T-cell (primary cell): ENCODE measurements at regions not wholly inside any gene's neighbourhood (a gene's known extent, or its start where the extent isn't known, plus 50 kb on each side); places are given as distances from the start of the nearest gene placed in this dataset.

ENCODE experiments used
- ATAC-seq, 4 experiments: fragments of 200-7000 bp in 3 of 4; fragments of 150-1000 bp in 1 of 4; cut with Tn5 transposase; replicated peaks in 1 of 4; 1 replicate in 3 of 4; 2 replicates in 1 of 4; pipeline ENCODE4 v1.10.0; 2021; ENCODE audit warnings: moderate library complexity in 3 of 4, mild to moderate bottlenecking in 2 of 4, moderate number of reproducible peaks in 1 of 4
- CTCF ChIA-PET, 2 donors: fragments of 300-600 bp; sonication (Branson Sonifier 250); formaldehyde crosslinking; loops; one replicate each; lab custom pipeline; 2022; ENCODE audit warnings: antibody characterized with exemption in 2 of 2; lab: Charles Lee
- POLR2A ChIA-PET, 2 donors: fragments of 300-600 bp; sonication (Branson Sonifier 250); formaldehyde crosslinking; loops; one replicate each; lab custom pipeline; 2022; ENCODE audit warnings: antibody characterized with exemption in 2 of 2; lab: Charles Lee
- DNase-seq, 35 experiments: peaks; one replicate each; pipeline versions ENCODE4 v3.0.0 to v3.0.0-alpha.2; 2013 to 2023
- H3K27ac ChIP-seq: one replicate; pipeline ENCODE4 v1.5.1; 2013; ENCODE audit warnings: low read length
- H3K27me3 ChIP-seq, 2 experiments: replicated peaks in 1 of 2; 1 replicate in 1 of 2; 2 replicates in 1 of 2; pipeline versions ENCODE4 v1.6.1 to v1.7.0; 2013; ENCODE audit warnings: low read length in 1 of 2, mixed read lengths in 1 of 2; ENCODE audit not compliant: control insufficient read depth in 2 of 2, insufficient read depth in 2 of 2; ENCODE audit errors: extremely low read depth in 1 of 2
- H3K36me3 ChIP-seq, 2 donors: 1 replicate in 1 of 2; 2 replicates in 1 of 2; pipeline versions ENCODE4 v1.6.1 to v1.7.0; 2013; ENCODE audit warnings: low read length in 1 of 2; ENCODE audit not compliant: control insufficient read depth in 2 of 2, insufficient read depth in 1 of 2; ENCODE audit errors: extremely low read depth in 1 of 2
- H3K4me1 ChIP-seq, 2 experiments: 1 replicate in 1 of 2; 2 replicates in 1 of 2; pipeline versions ENCODE4 v1.6.1 to v1.7.0; 2013; ENCODE audit warnings: low read length in 2 of 2, mixed read lengths in 1 of 2; ENCODE audit not compliant: insufficient read depth in 2 of 2, control insufficient read depth in 1 of 2; ENCODE audit errors: extremely low read depth in 1 of 2
- H3K4me3 ChIP-seq, 2 donors: 1 replicate in 1 of 2; 2 replicates in 1 of 2; pipeline versions ENCODE4 v1.5.1 to v1.7.0; 2013; ENCODE audit warnings: mild to moderate bottlenecking in 2 of 2, low read length in 1 of 2, moderate library complexity in 1 of 2; ENCODE audit not compliant: control insufficient read depth in 1 of 2; ENCODE audit errors: extremely low read depth in 1 of 2
- H3K9me3 ChIP-seq: 2 replicates; pipeline ENCODE4 v1.7.0; 2013
- H3K27ac Mint-ChIP-seq, 2 donors: one replicate each; pipeline ENCODE4 v1.8.0; 2020 to 2021; ENCODE audit warnings: mild to moderate bottlenecking in 2 of 2, mixed read lengths in 2 of 2
- H3K27me3 Mint-ChIP-seq, 2 donors: one replicate each; pipeline ENCODE4 v1.8.0; 2021 to 2022; ENCODE audit warnings: mixed read lengths in 2 of 2
- H3K36me3 Mint-ChIP-seq: one replicate; pipeline ENCODE4 v1.8.0; 2021; ENCODE audit warnings: mixed read lengths
- H3K4me1 Mint-ChIP-seq, 3 donors: one replicate each; pipeline ENCODE4 v1.8.0; 2020 to 2022; ENCODE audit warnings: mixed read lengths in 3 of 3, mild to moderate bottlenecking in 1 of 3
- H3K4me3 Mint-ChIP-seq, 3 donors: one replicate each; pipeline ENCODE4 v1.8.0; 2020 to 2022; ENCODE audit warnings: mild to moderate bottlenecking in 3 of 3, mixed read lengths in 3 of 3, moderate library complexity in 3 of 3
- H3K9me3 Mint-ChIP-seq, 3 donors: one replicate each; pipeline ENCODE4 v1.8.0; 2020 to 2022; ENCODE audit warnings: mixed read lengths in 3 of 3
- WGBS: methylation state at CpG from one replicate; pipeline ENCODE4 v1.1.5; 2013; ENCODE audit warnings: missing lambda C conversion rate; ENCODE audit not compliant: insufficient coverage; 5-methylcytosine and 5-hydroxymethylcytosine counted together

- H3K36me3 ChIP-seq: no peaks in the 10 kb centered on the region
- ChIA-PET POLR2A (no interaction called here), CTCF (no interaction called here)
- ATAC-seq: no peak
- Mint-ChIP-seq H3K4me3 (no peak overlapping the region), H3K36me3 (no peaks in the 10 kb centered on the region), H3K27me3 (no peaks in the 10 kb centered on the region), H3K9me3 (peaks cover 3 to 13% (median 9%) of the 10 kb centered on the region in 3 donors), H3K27ac (no peak overlapping the region), H3K4me1 (no peaks in the 10 kb centered on the region)
- H3K4me1 ChIP-seq: no peaks in the 10 kb centered on the region
- no peaks in the 10 kb centered on the region for H3K27me3 ChIP-seq
- no peak for DNase-seq
- 100% methylated on average over 1 of the region's 4 CpGs for WGBS
- no peaks in the 10 kb centered on the region for H3K9me3 ChIP-seq
- H3K4me3 ChIP-seq: no peak overlapping the region
- no peak overlapping the region for H3K27ac ChIP-seq
Observed at GRCh38 chr12:97616946-97617345, 154.3 kb downstream of the RMST start.

GRCh38 chr12:97628962-97629361, 166.4 kb downstream of the RMST start:
- DNase-seq: no peak
- no peak for ATAC-seq
- Mint-ChIP-seq H3K9me3 (no peaks in the 10 kb centered on the region), H3K36me3 (no peaks in the 10 kb centered on the region), H3K27ac (no peak overlapping the region), H3K4me3 (no peak overlapping the region), H3K4me1 (no peaks in the 10 kb centered on the region), H3K27me3 (no peaks in the 10 kb centered on the region)
- Histone ChIP-seq H3K27me3 (no peaks in the 10 kb centered on the region), H3K4me1 (no peaks in the 10 kb centered on the region), H3K9me3 (no peaks in the 10 kb centered on the region), H3K36me3 (no peaks in the 10 kb centered on the region), H3K27ac (no peak overlapping the region), H3K4me3 (no peak overlapping the region)
- POLR2A ChIA-PET: interaction anchor here in 1 of 2 donors (0.6 kb wide), 1 partner anchor 10 kb away, joined by 6 read pairs; no protein-coding TSS in a partner anchor
- CTCF ChIA-PET: no interaction called here

GRCh38 chr12:97629382-97629781, 166.8 kb downstream of the RMST start:
- no peak overlapping the region for H3K27ac Mint-ChIP-seq
- H3K27me3 Mint-ChIP-seq: no peaks in the 10 kb centered on the region
- ChIA-PET POLR2A (no interaction called here), CTCF (no interaction called here)
- H3K9me3 Mint-ChIP-seq: no peaks in the 10 kb centered on the region
- DNase-seq (no peak), ATAC-seq (no peak)
- no peak overlapping the region for H3K4me3 ChIP-seq
- H3K9me3 ChIP-seq: no peaks in the 10 kb centered on the region
- H3K4me3 Mint-ChIP-seq: no peak overlapping the region
- no peak overlapping the region for H3K27ac ChIP-seq
- no peaks in the 10 kb centered on the region for H3K36me3 Mint-ChIP-seq
- no peaks in the 10 kb centered on the region for H3K4me1 Mint-ChIP-seq
- H3K4me1 ChIP-seq: no peaks in the 10 kb centered on the region
- no peaks in the 10 kb centered on the region for H3K27me3 ChIP-seq
- no peaks in the 10 kb centered on the region for H3K36me3 ChIP-seq

GRCh38 chr12:97630356-97630755, 167.8 kb downstream of the RMST start:
- H3K4me3 Mint-ChIP-seq: no peak overlapping the region
- no CpG with 5 or more reads among the region's 2 CpGs for WGBS
- no peaks in the 10 kb centered on the region for H3K27me3 ChIP-seq
- no peaks in the 10 kb centered on the region for H3K9me3 Mint-ChIP-seq
- ATAC-seq (no peak), DNase-seq (no peak)
- H3K27ac Mint-ChIP-seq: no peak overlapping the region
- H3K4me3 ChIP-seq: no peak overlapping the region
- no peaks in the 10 kb centered on the region for H3K4me1 Mint-ChIP-seq
- no peaks in the 10 kb centered on the region for H3K27me3 Mint-ChIP-seq
- H3K36me3 ChIP-seq: no peaks in the 10 kb centered on the region
- H3K27ac ChIP-seq: no peak overlapping the region
- H3K9me3 ChIP-seq: no peaks in the 10 kb centered on the region
- no peaks in the 10 kb centered on the region for H3K4me1 ChIP-seq
- no peaks in the 10 kb centered on the region for H3K36me3 Mint-ChIP-seq
- ChIA-PET POLR2A (no interaction called here), CTCF (no interaction called here)

GRCh38 chr12:97630875-97631274, 168.3 kb downstream of the RMST start:
- CTCF ChIA-PET: no interaction called here
- no peaks in the 10 kb centered on the region for H3K27me3 ChIP-seq
- Mint-ChIP-seq H3K36me3 (no peaks in the 10 kb centered on the region), H3K4me1 (no peaks in the 10 kb centered on the region), H3K27ac (no peak overlapping the region), H3K9me3 (no peaks in the 10 kb centered on the region), H3K27me3 (no peaks in the 10 kb centered on the region), H3K4me3 (no peak overlapping the region)
- DNase-seq (no peak), ATAC-seq (no peak)
- no peak overlapping the region for H3K27ac ChIP-seq
- POLR2A ChIA-PET: no interaction called here
- WGBS: no CpG with 5 or more reads among the region's 4 CpGs
- no peaks in the 10 kb centered on the region for H3K36me3 ChIP-seq
- H3K9me3 ChIP-seq: no peaks in the 10 kb centered on the region
- H3K4me1 ChIP-seq: no peaks in the 10 kb centered on the region
- H3K4me3 ChIP-seq: no peak overlapping the region

- no peaks in the 10 kb centered on the region for H3K27me3 ChIP-seq
- no peak overlapping the region for H3K27ac Mint-ChIP-seq
- peaks cover 0 to 4% of the 10 kb centered on the region in 2 donors for H3K27me3 Mint-ChIP-seq
- ChIA-PET CTCF (no interaction called here), POLR2A (no interaction called here)
- DNase-seq (no peak), ATAC-seq (no peak)
- no peaks in the 10 kb centered on the region for H3K36me3 ChIP-seq
- no peak overlapping the region for H3K27ac ChIP-seq
- peaks cover 2 to 14% (median 8%) of the 10 kb centered on the region in 3 donors for H3K9me3 Mint-ChIP-seq
- H3K4me3 Mint-ChIP-seq: no peak overlapping the region
- WGBS: 78% methylated on average over 2 of the region's 3 CpGs
- H3K4me1 Mint-ChIP-seq: no peaks in the 10 kb centered on the region
- no peaks in the 10 kb centered on the region for H3K36me3 Mint-ChIP-seq
- no peak overlapping the region for H3K4me3 ChIP-seq
- H3K4me1 ChIP-seq: no peaks in the 10 kb centered on the region
- H3K9me3 ChIP-seq: no peaks in the 10 kb centered on the region
Observed at GRCh38 chr12:97637770-97638169, 175.2 kb downstream of the RMST start.

GRCh38 chr12:97638739-97639138, 176.1 kb downstream of the RMST start:
- peaks cover 0 to 4% of the 10 kb centered on the region in 2 donors for H3K27me3 Mint-ChIP-seq
- ATAC-seq (no peak), DNase-seq (no peak)
- H3K27ac ChIP-seq: no peak overlapping the region
- CTCF ChIA-PET: no interaction called here
- H3K4me1 ChIP-seq: no peaks in the 10 kb centered on the region
- H3K4me1 Mint-ChIP-seq: no peaks in the 10 kb centered on the region
- H3K4me3 ChIP-seq: no peak overlapping the region
- WGBS: no CpG with 5 or more reads among the region's 2 CpGs
- H3K27ac Mint-ChIP-seq: no peak overlapping the region
- no peak overlapping the region for H3K4me3 Mint-ChIP-seq
- no peaks in the 10 kb centered on the region for H3K9me3 ChIP-seq
- H3K9me3 Mint-ChIP-seq: peaks cover 2 to 14% (median 8%) of the 10 kb centered on the region in 3 donors
- POLR2A ChIA-PET: no interaction called here
- no peaks in the 10 kb centered on the region for H3K36me3 Mint-ChIP-seq
- H3K36me3 ChIP-seq: no peaks in the 10 kb centered on the region
- H3K27me3 ChIP-seq: no peaks in the 10 kb centered on the region
